ENCODE measurements at regions not wholly inside any gene's neighbourhood (a gene's known extent, or its start where the extent isn't known, plus 50 kb on each side); places are given as distances from the start of the nearest gene placed in this dataset.
A peak's percentile ranks its signal among the peaks of the same experiment; 100 is the strongest.

GRCh38 chr4:124199755-124200154 lies 512.8 kb downstream of the ANKRD50 start:
- TF ChIP-seq CTCF (IDR thresholded peaks at IDR 0.05) = no peak
- peak overlapping the region; percentile 74 for H3K4me3 Mint-ChIP-seq
- H3K9me3 Mint-ChIP-seq = no peaks in the 10 kb centered on the region
- peaks cover 48% of the 10 kb centered on the region for H3K4me1 Mint-ChIP-seq (ENCODE audit: low read depth)
- H3K27me3 Mint-ChIP-seq (ENCODE audit: insufficient read depth) = peaks cover 2% of the 10 kb centered on the region; the same call in 1 of the 2 replicates
- peaks cover 5% of the 10 kb centered on the region; the same call in 1 of the 2 replicates for H3K36me3 Mint-ChIP-seq (ENCODE audit: low read depth)
- DNase-seq = peak; percentile 69
- peak overlapping the region; percentile 61 for H3K27ac Mint-ChIP-seq

- Mint-ChIP-seq H3K9me3 (no peaks in the 10 kb centered on the region), H3K27ac (no peak overlapping the region), H3K4me1 (ENCODE audit: low read depth) (peaks cover 66% of the 10 kb centered on the region), H3K36me3 (ENCODE audit: low read depth) (peaks cover 3% of the 10 kb centered on the region; the same call in 1 of the 2 replicates), H3K4me3 (no peak overlapping the region), H3K27me3 (ENCODE audit: insufficient read depth) (no peaks in the 10 kb centered on the region)
- TF ChIP-seq CTCF (IDR thresholded peaks at IDR 0.05) = no peak
- no peak for DNase-seq
Observed at GRCh38 chr4:124201636-124202035, 510.9 kb downstream of the ANKRD50 start.

GRCh38 chr4:124202099-124202498 lies 510.4 kb downstream of the ANKRD50 start:
- H3K27me3 Mint-ChIP-seq (ENCODE audit: insufficient read depth) = no peaks in the 10 kb centered on the region
- no peak overlapping the region for H3K4me3 Mint-ChIP-seq
- H3K9me3 Mint-ChIP-seq = no peaks in the 10 kb centered on the region
- H3K36me3 Mint-ChIP-seq (ENCODE audit: low read depth) = no peaks in the 10 kb centered on the region
- H3K27ac Mint-ChIP-seq = no peak overlapping the region
- TF ChIP-seq CTCF (IDR thresholded peaks at IDR 0.05) = peak; percentile 58
- peaks cover 70% of the 10 kb centered on the region for H3K4me1 Mint-ChIP-seq (ENCODE audit: low read depth)
- DNase-seq = no peak

- Mint-ChIP-seq H3K4me1 (ENCODE audit: low read depth) (peaks cover 79% of the 10 kb centered on the region), H3K27ac (peak overlapping the region; percentile 68), H3K27me3 (ENCODE audit: insufficient read depth) (no peaks in the 10 kb centered on the region), H3K36me3 (ENCODE audit: low read depth) (no peaks in the 10 kb centered on the region), H3K4me3 (peak overlapping the region; percentile 42), H3K9me3 (no peaks in the 10 kb centered on the region)
- DNase-seq = peak; percentile 70
- TF ChIP-seq CTCF (IDR thresholded peaks at IDR 0.05) = no peak
Observed at GRCh38 chr4:124203613-124204238, 508.8 kb downstream of the ANKRD50 start.

- peak; percentile 85 for DNase-seq
- TF ChIP-seq CTCF (IDR thresholded peaks at IDR 0.05) = no peak
- Mint-ChIP-seq H3K9me3 (no peaks in the 10 kb centered on the region), H3K27me3 (ENCODE audit: insufficient read depth) (no peaks in the 10 kb centered on the region), H3K36me3 (ENCODE audit: low read depth) (no peaks in the 10 kb centered on the region), H3K4me3 (peak overlapping the region; percentile 63), H3K27ac (peak overlapping the region; percentile 92), H3K4me1 (ENCODE audit: low read depth) (peaks cover 58% of the 10 kb centered on the region)
Observed at GRCh38 chr4:124206779-124207605, 505.5 kb downstream of the ANKRD50 start.
